Mammary epithelial cell (primary cell): ENCODE measurements at regions not wholly inside any gene's neighbourhood (a gene's known extent, or its start where the extent isn't known, plus 50 kb on each side); places are given as distances from the start of the nearest gene placed in this dataset.

Experiments used
- EZH2 ChIP-seq: IDR thresholded peaks from 2 replicates; pipeline ENCODE4 v1.6.1; 2012; ENCODE audit warnings: low read length, inconsistent platforms, borderline replicate concordance
- TF ChIP-seq, protein P1 (sequence below), 2 donors: IDR thresholded peaks in 1 of 2; conservative IDR thresholded peaks in 1 of 2; 2 replicates each; pipeline ENCODE4 v1.5.1; 2011 to 2012; ENCODE audit warnings: inconsistent platforms in 2 of 2, low read length in 2 of 2, mild to moderate bottlenecking in 2 of 2, control low read depth in 1 of 2, low read depth in 1 of 2; ENCODE audit not compliant: insufficient read depth in 1 of 2; ENCODE audit errors: extremely low read depth in 1 of 2

DNA sequence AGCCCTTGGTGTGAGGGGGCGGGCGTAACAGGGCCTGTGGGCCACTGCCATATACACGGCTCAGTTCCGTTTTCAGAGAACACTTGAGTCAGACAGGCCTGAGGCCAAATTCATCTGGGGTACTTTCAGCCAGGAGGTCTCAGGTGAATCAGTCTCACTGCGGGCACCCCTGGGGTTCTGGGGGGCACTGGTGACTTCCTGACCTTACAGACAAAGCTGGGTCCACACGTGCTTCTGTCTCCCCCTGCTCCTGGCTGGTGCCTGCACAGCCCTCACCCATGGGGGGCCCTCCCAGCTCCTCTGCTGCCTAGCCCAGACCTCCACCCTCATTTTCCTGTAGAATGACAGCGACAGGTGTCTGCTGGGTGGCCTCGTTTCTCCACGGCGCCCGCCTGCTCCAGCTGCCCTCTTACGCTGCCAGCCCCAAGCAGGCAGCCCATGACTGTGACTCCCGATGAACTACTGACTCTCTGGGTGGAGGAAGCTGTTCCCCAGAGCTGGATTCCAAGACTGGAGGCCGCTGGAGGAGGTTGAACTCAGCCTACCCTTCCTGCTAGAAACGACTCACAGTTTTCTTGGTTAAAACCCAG, 374.1 kb upstream of the IRX4 start:
- TF ChIP-seq EZH2: no peak
- TF ChIP-seq, protein P1, sequence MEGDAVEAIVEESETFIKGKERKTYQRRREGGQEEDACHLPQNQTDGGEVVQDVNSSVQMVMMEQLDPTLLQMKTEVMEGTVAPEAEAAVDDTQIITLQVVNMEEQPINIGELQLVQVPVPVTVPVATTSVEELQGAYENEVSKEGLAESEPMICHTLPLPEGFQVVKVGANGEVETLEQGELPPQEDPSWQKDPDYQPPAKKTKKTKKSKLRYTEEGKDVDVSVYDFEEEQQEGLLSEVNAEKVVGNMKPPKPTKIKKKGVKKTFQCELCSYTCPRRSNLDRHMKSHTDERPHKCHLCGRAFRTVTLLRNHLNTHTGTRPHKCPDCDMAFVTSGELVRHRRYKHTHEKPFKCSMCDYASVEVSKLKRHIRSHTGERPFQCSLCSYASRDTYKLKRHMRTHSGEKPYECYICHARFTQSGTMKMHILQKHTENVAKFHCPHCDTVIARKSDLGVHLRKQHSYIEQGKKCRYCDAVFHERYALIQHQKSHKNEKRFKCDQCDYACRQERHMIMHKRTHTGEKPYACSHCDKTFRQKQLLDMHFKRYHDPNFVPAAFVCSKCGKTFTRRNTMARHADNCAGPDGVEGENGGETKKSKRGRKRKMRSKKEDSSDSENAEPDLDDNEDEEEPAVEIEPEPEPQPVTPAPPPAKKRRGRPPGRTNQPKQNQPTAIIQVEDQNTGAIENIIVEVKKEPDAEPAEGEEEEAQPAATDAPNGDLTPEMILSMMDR (conservative IDR thresholded peaks at IDR 0.05 in 1 of 2, IDR thresholded peaks at IDR 0.05 in 1 of 2; ENCODE audit: extremely low read depth in 1 of 2, insufficient read depth in 1 of 2, low read depth in 1 of 2, low read length in 2 of 2): no peak
